GM18505 (cell line): ENCODE measurements at regions not wholly inside any gene's neighbourhood (a gene's known extent, or its start where the extent isn't known, plus 50 kb on each side); places are given as distances from the start of the nearest gene placed in this dataset.
A peak's percentile ranks its signal among the peaks of the same experiment; 100 is the strongest.
"Not testable (repeated sequence)": the region's sequence is repeated elsewhere in the genome, so short reads cannot be mapped to it uniquely, and the experiment has no call there.

Experiments
- ATAC-seq: cut with Tn5 transposase; IDR thresholded peaks from one replicate; pipeline ENCODE4 v1.9.1; 2021; ENCODE audit not compliant: unreplicated experiment
- POLR2A ChIP-seq: IDR thresholded peaks from 4 replicates; pipeline ENCODE4 v1.6.1; 2011; ENCODE audit warnings: borderline replicate concordance; ENCODE audit not compliant: insufficient read depth, insufficient read length; ENCODE audit errors: extremely low read depth

DNA sequence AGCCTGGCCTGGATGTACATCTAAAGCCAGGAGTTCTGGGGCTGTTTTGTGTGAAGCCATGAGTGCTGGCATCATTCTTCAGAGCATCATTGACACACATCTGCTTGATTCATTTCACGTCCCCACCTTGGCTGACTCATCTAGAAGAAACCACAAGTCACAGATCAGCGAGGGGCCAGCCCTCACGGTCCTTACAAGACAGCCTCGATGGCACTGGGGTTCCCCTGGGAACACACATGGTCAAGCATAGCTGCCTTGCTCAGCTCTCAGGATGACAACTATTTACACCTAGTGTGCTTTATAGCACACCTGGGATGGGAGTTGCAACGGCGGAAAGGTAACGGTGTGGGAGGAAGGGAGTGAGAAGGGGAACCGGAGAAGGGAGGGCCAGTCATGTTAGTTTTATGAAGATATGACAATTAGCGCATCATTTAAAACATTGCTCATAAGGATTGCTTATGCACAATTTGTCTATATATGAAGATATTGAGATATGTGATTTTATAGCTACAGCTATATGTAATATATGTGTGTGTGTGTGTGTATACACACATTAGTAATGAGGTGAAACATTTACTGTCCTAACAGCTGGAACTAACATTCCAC is 227.1 kb downstream of the RPLP1 start:
- no peak for TF ChIP-seq POLR2A
- ATAC-seq = peak; percentile 84

- not testable (repeated sequence) for ATAC-seq
These were observed 232.2 kb downstream of the RPLP1 start for GRCh38 chr15:69684823-69685222.

GRCh38 chr15:69685512-69686452 is 233.2 kb downstream of the RPLP1 start:
- no peak for ATAC-seq

GRCh38 chr15:69686626-69687025 is 234.0 kb downstream of the RPLP1 start:
- no peak for ATAC-seq
- TF ChIP-seq POLR2A = no peak

More at GRCh38 chr15:69685512-69686452, 233.2 kb downstream of the RPLP1 start:
- TF ChIP-seq POLR2A = no peak

DNA sequence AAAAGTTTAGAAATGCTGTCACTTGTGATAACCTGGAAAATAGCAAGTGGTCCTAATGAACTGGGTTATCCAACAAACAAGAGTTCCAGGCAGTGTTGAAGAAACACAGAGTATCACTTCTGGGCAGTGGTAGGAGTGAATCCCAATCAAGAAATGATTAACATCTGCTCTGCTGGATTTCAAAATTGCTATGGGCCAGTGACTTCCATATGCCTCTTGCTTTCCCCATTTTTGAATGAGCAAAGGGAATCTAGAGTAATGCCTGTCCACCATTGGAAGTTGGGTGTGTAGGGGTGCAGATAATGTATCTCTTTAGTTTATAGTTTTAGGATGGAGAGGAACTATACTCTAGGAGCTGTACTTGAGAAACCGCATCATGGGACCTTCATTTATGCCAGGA is 236.5 kb downstream of the RPLP1 start:
- ATAC-seq = no peak
- TF ChIP-seq POLR2A = no peak

- no peak for TF ChIP-seq POLR2A
- ATAC-seq = no peak
These were observed 238.8 kb downstream of the RPLP1 start for GRCh38 chr15:69691307-69692015.

DNA sequence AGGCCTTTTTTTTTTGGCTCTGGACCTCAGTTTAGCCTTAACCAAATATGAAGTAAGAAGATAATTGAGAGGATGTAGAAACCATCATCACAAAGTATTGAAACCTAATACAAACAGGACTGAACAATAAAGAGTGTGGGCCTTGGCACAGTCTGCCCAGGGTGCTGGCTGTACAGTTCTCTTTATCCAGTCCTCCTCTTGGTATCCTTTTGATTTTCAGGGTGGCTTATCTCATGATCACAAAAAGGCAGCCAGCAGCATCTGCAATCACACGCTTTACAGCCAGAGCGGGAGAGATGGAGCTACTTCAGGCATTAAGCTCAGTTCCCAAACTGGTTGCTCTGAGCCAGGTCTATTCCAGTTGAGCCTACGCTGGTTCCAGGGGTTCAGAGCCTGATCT is 239.7 kb downstream of the RPLP1 start:
- no peak for ATAC-seq
- no peak for TF ChIP-seq POLR2A

GRCh38 chr15:69693059-69693458 is 240.4 kb downstream of the RPLP1 start:
- TF ChIP-seq POLR2A = no peak
- no peak for ATAC-seq

DNA sequence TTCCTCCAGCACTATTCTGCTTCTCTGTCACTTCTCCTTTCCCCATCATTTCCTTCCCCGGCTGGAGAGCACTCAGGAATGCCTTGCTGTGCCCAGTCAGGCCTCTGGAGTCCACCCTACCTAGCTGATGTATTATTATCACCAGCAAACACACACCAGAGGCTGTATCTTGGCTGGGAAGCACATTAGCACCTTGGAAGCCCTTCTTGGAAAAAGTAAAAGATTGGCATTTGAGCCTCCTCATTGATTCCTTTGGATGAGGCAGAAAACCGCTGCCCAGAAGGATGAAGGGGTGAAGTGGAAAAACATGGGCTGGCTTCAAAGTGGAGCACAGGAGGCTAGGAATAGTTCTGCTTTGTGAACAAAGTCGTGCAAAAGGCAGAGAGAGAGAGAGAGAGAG is 244.3 kb downstream of the RPLP1 start:
- ATAC-seq = no peak
- no peak for TF ChIP-seq POLR2A

GRCh38 chr15:69697916-69698315 is 245.3 kb downstream of the RPLP1 start:
- TF ChIP-seq POLR2A = no peak

GRCh38 chr15:69699096-69699495 is 246.5 kb downstream of the RPLP1 start:
- ATAC-seq = no peak
- TF ChIP-seq POLR2A = no peak

More at GRCh38 chr15:69697916-69698315, 245.3 kb downstream of the RPLP1 start:
- no peak for ATAC-seq

DNA sequence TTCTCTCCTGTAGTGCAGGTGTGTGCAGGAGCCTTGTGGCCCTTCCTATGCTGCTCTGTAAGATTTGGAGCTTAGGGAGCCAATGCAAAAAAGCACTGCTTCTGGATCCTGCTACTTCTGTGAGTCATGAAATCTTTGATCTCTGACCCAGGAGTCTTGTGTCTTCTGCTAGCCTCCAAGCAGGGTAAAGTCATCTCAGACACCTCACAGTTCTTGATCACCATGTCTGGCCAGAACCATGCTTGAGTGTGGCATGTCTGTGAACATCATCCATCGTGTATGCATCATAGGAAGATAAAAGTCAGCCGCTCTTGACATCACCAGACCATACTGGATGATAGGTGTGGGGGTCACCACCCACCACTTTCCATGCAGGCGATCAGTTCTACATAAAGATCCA is 247.8 kb downstream of the RPLP1 start:
- no peak for TF ChIP-seq POLR2A
- ATAC-seq = no peak

GRCh38 chr15:69701198-69701597 is 248.6 kb downstream of the RPLP1 start:
- no peak for TF ChIP-seq POLR2A
- ATAC-seq = no peak
